ENCODE measurements at regions not wholly inside any gene's neighbourhood (a gene's known extent, or its start where the extent isn't known, plus 50 kb on each side); places are given as distances from the start of the nearest gene placed in this dataset.

- no peak for DNase-seq
Observed at GRCh38 chr5:165894916-165895315, 2389.5 kb downstream of the MAT2B start.

GRCh38 chr5:165903835-165904234 is 2387.6 kb upstream of the WWC1 start:
- DNase-seq, result no peak

- DNase-seq, result no peak
Observed at GRCh38 chr5:165906871-165907270, 2384.6 kb upstream of the WWC1 start.

- no peak for DNase-seq
Observed at GRCh38 chr5:165913059-165913458, 2378.4 kb upstream of the WWC1 start.

- DNase-seq, result no peak
Observed at GRCh38 chr5:165914456-165914855, 2377.0 kb upstream of the WWC1 start.

- DNase-seq, result no peak
Observed at GRCh38 chr5:165919196-165919595, 2372.2 kb upstream of the WWC1 start.

- no peak for DNase-seq
Observed at GRCh38 chr5:165920655-165921054, 2370.8 kb upstream of the WWC1 start.

GRCh38 chr5:165928971-165929370 is 2362.5 kb upstream of the WWC1 start:
- DNase-seq, result no peak

- no peak for DNase-seq
Observed at GRCh38 chr5:165940541-165940940, 2350.9 kb upstream of the WWC1 start.

- no peak for DNase-seq
Observed at GRCh38 chr5:165956854-165957253, 2334.6 kb upstream of the WWC1 start.

GRCh38 chr5:165981671-165982070 is 2309.8 kb upstream of the WWC1 start:
- DNase-seq, result no peak

- no peak for DNase-seq
Observed at GRCh38 chr5:165996201-165996875, 2295.1 kb upstream of the WWC1 start.

GRCh38 chr5:165999693-166000320 is 2291.6 kb upstream of the WWC1 start:
- no peak for DNase-seq

- DNase-seq, result no peak
Observed at GRCh38 chr5:166004006-166004405, 2287.4 kb upstream of the WWC1 start.

- no peak for DNase-seq
Observed at GRCh38 chr5:166013415-166013814, 2278.0 kb upstream of the WWC1 start.

- no peak for DNase-seq
Observed at GRCh38 chr5:166014256-166014655, 2277.2 kb upstream of the WWC1 start.

- DNase-seq, result no peak
Observed at GRCh38 chr5:166018716-166019115, 2272.7 kb upstream of the WWC1 start.

- DNase-seq, result no peak
Observed at GRCh38 chr5:166022065-166022464, 2269.4 kb upstream of the WWC1 start.

- no peak for DNase-seq
Observed at GRCh38 chr5:166024970-166025369, 2266.5 kb upstream of the WWC1 start.

GRCh38 chr5:166027582-166027981 is 2263.9 kb upstream of the WWC1 start:
- no peak for DNase-seq

GRCh38 chr5:166031926-166032325 is 2259.5 kb upstream of the WWC1 start:
- no peak for DNase-seq

GRCh38 chr5:166032601-166033000 is 2258.8 kb upstream of the WWC1 start:
- no peak for DNase-seq

- no peak for DNase-seq
Observed at GRCh38 chr5:166045961-166046360, 2245.5 kb upstream of the WWC1 start.

GRCh38 chr5:166046956-166047355 is 2244.5 kb upstream of the WWC1 start:
- no peak for DNase-seq

GRCh38 chr5:166050531-166050930 is 2240.9 kb upstream of the WWC1 start:
- no peak for DNase-seq

Data from activated CD8-positive, alpha-beta memory T cell treated with anti-CD3 and anti-CD28 coated beads, Interleukin-2, amount 50 U/mL, for 4 hours (primary cell).